Nephron (organoid): ENCODE measurements at regions not wholly inside any gene's neighbourhood (a gene's known extent, or its start where the extent isn't known, plus 50 kb on each side); places are given as distances from the start of the nearest gene placed in this dataset.

Experiments used
- H3K27ac Mint-ChIP-seq, 3 experiments: 2 replicates each; pipeline ENCODE4 v1.8.0; 2020; ENCODE audit warnings: mixed read lengths in 3 of 3, mild to moderate bottlenecking in 2 of 3, moderate library complexity in 1 of 3
- H3K27me3 Mint-ChIP-seq: 2 replicates; pipeline ENCODE4 v1.8.0; 2021; ENCODE audit warnings: low read depth, mild to moderate bottlenecking, moderate library complexity, mixed read lengths
- H3K36me3 Mint-ChIP-seq: 2 replicates; pipeline ENCODE4 v1.8.0; 2020; ENCODE audit warnings: low read depth, mixed read lengths
- H3K4me1 Mint-ChIP-seq: 2 replicates; pipeline ENCODE4 v1.8.0; 2020; ENCODE audit warnings: mixed read lengths
- H3K4me3 Mint-ChIP-seq, 3 experiments: 2 replicates each; pipeline ENCODE4 v1.8.0; 2020; ENCODE audit warnings: mild to moderate bottlenecking in 3 of 3, mixed read lengths in 3 of 3, moderate library complexity in 2 of 3
- H3K9me3 Mint-ChIP-seq: 2 replicates; pipeline ENCODE4 v1.8.0; 2020; ENCODE audit warnings: mixed read lengths
- CTCF ChIP-seq, 3 experiments: fragments of 200-600 bp; sonication (generic); IDR thresholded peaks; one replicate each; pipeline ENCODE4 v1.5.0; 2021; ENCODE audit warnings: antibody characterized with exemption in 3 of 3; ENCODE audit not compliant: unreplicated experiment in 3 of 3

GRCh38 chr12:38985961-38986360 is 80.6 kb upstream of the CPNE8 start:
- peaks cover 16% of the 10 kb centered on the region for H3K9me3 Mint-ChIP-seq
- H3K4me3 Mint-ChIP-seq = no peak overlapping the region
- no peaks in the 10 kb centered on the region for H3K36me3 Mint-ChIP-seq
- TF ChIP-seq CTCF (IDR thresholded peaks at IDR 0.05; ENCODE audit: unreplicated experiment in 3 of 3) = no peak
- H3K27me3 Mint-ChIP-seq = no peaks in the 10 kb centered on the region
- no peaks in the 10 kb centered on the region for H3K4me1 Mint-ChIP-seq
- H3K27ac Mint-ChIP-seq = no peak overlapping the region

GRCh38 chr12:38984388-38984787 is 79.0 kb upstream of the CPNE8 start:
- Mint-ChIP-seq H3K9me3 (peaks cover 16% of the 10 kb centered on the region), H3K4me3 (no peak overlapping the region), H3K4me1 (no peaks in the 10 kb centered on the region), H3K27me3 (no peaks in the 10 kb centered on the region), H3K36me3 (no peaks in the 10 kb centered on the region), H3K27ac (no peak overlapping the region)
- no peak for TF ChIP-seq CTCF (IDR thresholded peaks at IDR 0.05; ENCODE audit: unreplicated experiment in 3 of 3)

GRCh38 chr12:38983117-38983571 is 77.8 kb upstream of the CPNE8 start:
- no peak overlapping the region for H3K27ac Mint-ChIP-seq
- H3K27me3 Mint-ChIP-seq = no peaks in the 10 kb centered on the region
- TF ChIP-seq CTCF (IDR thresholded peaks at IDR 0.05; ENCODE audit: unreplicated experiment in 3 of 3) = no peak
- peaks cover 16% of the 10 kb centered on the region for H3K9me3 Mint-ChIP-seq
- H3K4me3 Mint-ChIP-seq = no peak overlapping the region
- H3K4me1 Mint-ChIP-seq = no peaks in the 10 kb centered on the region
- H3K36me3 Mint-ChIP-seq = no peaks in the 10 kb centered on the region

DNA sequence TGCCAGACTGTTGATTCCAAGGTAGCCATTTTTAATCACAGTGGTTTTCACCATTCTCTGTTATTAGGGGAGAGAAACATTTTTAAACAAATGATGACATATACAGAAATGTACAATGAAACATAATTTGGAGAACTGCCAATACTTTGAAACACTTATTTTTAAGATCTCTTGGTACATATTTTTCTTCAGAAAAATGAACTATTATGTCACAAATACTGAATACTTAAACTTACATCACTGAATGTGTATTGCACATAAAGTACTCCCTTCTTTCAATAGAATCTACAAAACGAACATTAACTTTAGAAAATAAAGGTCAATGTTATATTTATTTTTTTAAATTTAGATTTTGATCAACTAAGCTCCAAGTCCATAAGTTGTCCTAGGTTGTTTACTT is 71.7 kb upstream of the CPNE8 start:
- peaks cover 5% of the 10 kb centered on the region for H3K9me3 Mint-ChIP-seq
- no peak overlapping the region for H3K4me3 Mint-ChIP-seq
- H3K36me3 Mint-ChIP-seq = no peaks in the 10 kb centered on the region
- no peaks in the 10 kb centered on the region for H3K4me1 Mint-ChIP-seq
- no peaks in the 10 kb centered on the region for H3K27me3 Mint-ChIP-seq
- no peak overlapping the region for H3K27ac Mint-ChIP-seq
- TF ChIP-seq CTCF (IDR thresholded peaks at IDR 0.05; ENCODE audit: unreplicated experiment in 3 of 3) = no peak

- Mint-ChIP-seq H3K36me3 (no peaks in the 10 kb centered on the region), H3K27me3 (no peaks in the 10 kb centered on the region), H3K9me3 (peaks cover 14% of the 10 kb centered on the region), H3K4me3 (no peak overlapping the region), H3K27ac (no peak overlapping the region), H3K4me1 (no peaks in the 10 kb centered on the region)
- TF ChIP-seq CTCF (IDR thresholded peaks at IDR 0.05; ENCODE audit: unreplicated experiment in 3 of 3) = no peak
Observed at GRCh38 chr12:38969706-38970105, 64.3 kb upstream of the CPNE8 start.

- Mint-ChIP-seq H3K27me3 (no peaks in the 10 kb centered on the region), H3K9me3 (no peaks in the 10 kb centered on the region), H3K36me3 (no peaks in the 10 kb centered on the region), H3K4me3 (no peak overlapping the region), H3K27ac (no peak overlapping the region), H3K4me1 (no peaks in the 10 kb centered on the region)
- TF ChIP-seq CTCF (IDR thresholded peaks at IDR 0.05; ENCODE audit: unreplicated experiment in 3 of 3) = no peak
Observed at GRCh38 chr12:38961683-38962082, 56.3 kb upstream of the CPNE8 start.
